HepG2 (cell line): ENCODE measurements at regions not wholly inside any gene's neighbourhood (a gene's known extent, or its start where the extent isn't known, plus 50 kb on each side); places are given as distances from the start of the nearest gene placed in this dataset.

Source experiments
- ATAC-seq: fragments of 200-7000 bp; cut with Tn5 transposase; 3 replicates; pipeline ENCODE4 v1.9.1; 2020; ENCODE audit warnings: mild to moderate bottlenecking, moderate library complexity
- BruUV-seq: library from RNA; stranded (reverse); fragments of 400-500 nt; replicated peaks from 2 replicates; lab custom pipeline; 2021; lab: Mats Ljungman, UMichigan
- CTCF ChIA-PET: fragments of 300-600 bp; formaldehyde crosslinking; extraction: SDS; loops from one replicate; lab custom pipeline; 2021; ENCODE audit warnings: low total read pairs, inconsistent platforms, low intra/inter-chr PET ratio; lab: Yijun Ruan, JAX
- POLR2A ChIA-PET: fragments of 350-600 bp; sonication (Branson Sonifier 250); formaldehyde crosslinking; loops from one replicate; lab custom pipeline; 2020; ENCODE audit warnings: antibody characterized with exemption, inconsistent platforms; lab: Yijun Ruan, JAX
- DNase-seq: peaks from one replicate; pipeline ENCODE4 v3.0.0-alpha.2; 2015; ENCODE audit warnings: low spot score
- FAIRE-seq: peaks from 3 replicates; lab custom pipeline; 2011; peaks lifted over from hg19 to GRCh38; lab: Jason Lieb, UNC
- H2AFZ ChIP-seq: one replicate; pipeline ENCODE4 v1.6.1; 2011; ENCODE audit warnings: low read length, inconsistent platforms
- H3K27ac ChIP-seq: fragments of 300-600 bp; 3 replicates; pipeline ENCODE4 v1.8.0; 2011; ENCODE audit warnings: mixed run types, mild to moderate bottlenecking, mixed read lengths, low read length, inconsistent platforms; ENCODE audit not compliant: insufficient read depth; ENCODE audit errors: extremely low read length
- H3K27me3 ChIP-seq, 2 experiments: fragments of 200-600 bp in 1 of 2; 2 replicates in 1 of 2; 3 replicates in 1 of 2; pipeline versions ENCODE4 v1.6.0 to v1.8.0; 2011; ENCODE audit warnings: low read length in 2 of 2, mild to moderate bottlenecking in 2 of 2, moderate library complexity in 2 of 2, inconsistent platforms in 1 of 2; ENCODE audit not compliant: insufficient read depth in 2 of 2, control insufficient read depth in 1 of 2
- H3K36me3 ChIP-seq, 2 experiments: fragments of 200-600 bp in 1 of 2; replicated peaks in 1 of 2; 2 replicates in 1 of 2; 3 replicates in 1 of 2; pipeline versions ENCODE4 v1.5.1 to v1.8.0; 2011; ENCODE audit warnings: low read length in 2 of 2, inconsistent platforms in 1 of 2; ENCODE audit not compliant: insufficient read depth in 2 of 2, control insufficient read depth in 1 of 2
- H3K4me1 ChIP-seq: 2 replicates; pipeline ENCODE4 v1.5.1; 2012; ENCODE audit warnings: low read length, inconsistent platforms; ENCODE audit not compliant: insufficient read depth
- H3K4me2 ChIP-seq: 2 replicates; pipeline ENCODE4 v1.6.0; 2011; ENCODE audit warnings: low read depth, low read length, inconsistent platforms
- H3K4me3 ChIP-seq, 3 experiments: fragments of 200-600 bp in 1 of 3; sonication (generic), shearing (Covaris generic) in 1 of 3; replicated peaks in 1 of 3; 2 replicates each; pipeline ENCODE4 v1.5.1; 2011 to 2016; ENCODE audit warnings: low read length in 3 of 3, inconsistent platforms in 2 of 3, low read depth in 2 of 3, mild to moderate bottlenecking in 2 of 3, control low read depth in 1 of 3, mixed read lengths in 1 of 3; ENCODE audit not compliant: insufficient read depth in 1 of 3
- H3K79me2 ChIP-seq: one replicate; pipeline ENCODE4 v1.6.1; 2011; ENCODE audit warnings: low read length, inconsistent platforms; ENCODE audit not compliant: insufficient read depth
- H3K9ac ChIP-seq: 2 replicates; pipeline ENCODE4 v1.6.0; 2011; ENCODE audit warnings: mild to moderate bottlenecking, low read depth, low read length, inconsistent platforms; ENCODE audit not compliant: insufficient read depth
- H3K9me3 ChIP-seq: 2 replicates; pipeline ENCODE4 v1.5.1; 2012; ENCODE audit warnings: mild to moderate bottlenecking, low read length
- H4K20me1 ChIP-seq: 2 replicates; pipeline ENCODE4 v1.6.0; 2011; ENCODE audit warnings: inconsistent platforms, mild to moderate bottlenecking, low read length, moderate library complexity; ENCODE audit not compliant: insufficient read depth
- ARHGAP35 ChIP-seq: sonication (generic); formaldehyde crosslinking; IDR thresholded peaks from 2 replicates; pipeline ENCODE4 v1.9.0; 2022; ENCODE audit warnings: mild to moderate bottlenecking, inconsistent platforms, moderate library complexity, missing genetic modification reagents, borderline replicate concordance
- RARA ChIP-seq: IDR thresholded peaks from 2 replicates; pipeline ENCODE4 v1.6.1; 2016; ENCODE audit warnings: missing genetic modification reagents, missing compliant biosample characterization
- ZBTB34 ChIP-seq: sonication (generic); formaldehyde crosslinking; IDR thresholded peaks from 2 replicates; pipeline ENCODE4 v1.8.0; 2022; ENCODE audit warnings: mild to moderate bottlenecking, missing genetic modification reagents
- ZSCAN21 ChIP-seq: sonication (generic); formaldehyde crosslinking; IDR thresholded peaks from 2 replicates; pipeline ENCODE4 v1.8.0; 2022; ENCODE audit warnings: mild to moderate bottlenecking, missing genetic modification reagents, moderate library complexity, borderline replicate concordance
- WGBS: methylation state at CpG from one replicate; pipeline ENCODE4 v1.1.6; 2017; ENCODE audit warnings: low lambda C conversion rate; 5-methylcytosine and 5-hydroxymethylcytosine counted together
- in situ Hi-C: cut with HindIII; loops from 2 replicates; pipeline ENCODE4 v1.10.0; 2017; ENCODE audit warnings: low pct_unique_long_range_greater_than_20kb; ENCODE audit not compliant: extremely low pct_ligation_motif_present
- intact Hi-C: fragments of 100-400 bp; cut with micrococcal nuclease; formaldehyde crosslinking; loops from one replicate; pipeline ENCODE4 v1.10.0; 2022; ENCODE audit not compliant: unreplicated experiment
- TF ChIP-seq, protein P1 (sequence below): sonication (generic); formaldehyde crosslinking; IDR thresholded peaks from 2 replicates; pipeline ENCODE4 v1.8.0; 2022; ENCODE audit warnings: mild to moderate bottlenecking, missing genetic modification reagents, borderline replicate concordance
- TF ChIP-seq, protein P2 (sequence below): sonication (generic); formaldehyde crosslinking; IDR thresholded peaks from 2 replicates; pipeline ENCODE4 v1.9.0; 2021; ENCODE audit warnings: missing genetic modification reagents, borderline replicate concordance

- no peaks in the 10 kb centered on the region for H3K79me2 ChIP-seq
- ATAC-seq (no peak), FAIRE-seq (no peak), DNase-seq (no peak)
- no TSS peak for BruUV-seq
- no peaks in the 10 kb centered on the region for H4K20me1 ChIP-seq
- H3K36me3 ChIP-seq = no peaks in the 10 kb centered on the region
- H3K4me1 ChIP-seq = no peaks in the 10 kb centered on the region
- CTCF ChIA-PET = no interaction called here
- H3K4me3 ChIP-seq = no peak overlapping the region
- H2AFZ ChIP-seq = no peak overlapping the region
- H3K27me3 ChIP-seq = peaks cover 1 to 10% of the 10 kb centered on the region in 2 experiments; a peak in 3 of 5 replicates
- H3K4me2 ChIP-seq = no peak overlapping the region
- H3K9me3 ChIP-seq = no peaks in the 10 kb centered on the region
- H3K27ac ChIP-seq = no peak overlapping the region
- intact Hi-C loops = no loop called here
- TF ChIP-seq, protein P1, sequence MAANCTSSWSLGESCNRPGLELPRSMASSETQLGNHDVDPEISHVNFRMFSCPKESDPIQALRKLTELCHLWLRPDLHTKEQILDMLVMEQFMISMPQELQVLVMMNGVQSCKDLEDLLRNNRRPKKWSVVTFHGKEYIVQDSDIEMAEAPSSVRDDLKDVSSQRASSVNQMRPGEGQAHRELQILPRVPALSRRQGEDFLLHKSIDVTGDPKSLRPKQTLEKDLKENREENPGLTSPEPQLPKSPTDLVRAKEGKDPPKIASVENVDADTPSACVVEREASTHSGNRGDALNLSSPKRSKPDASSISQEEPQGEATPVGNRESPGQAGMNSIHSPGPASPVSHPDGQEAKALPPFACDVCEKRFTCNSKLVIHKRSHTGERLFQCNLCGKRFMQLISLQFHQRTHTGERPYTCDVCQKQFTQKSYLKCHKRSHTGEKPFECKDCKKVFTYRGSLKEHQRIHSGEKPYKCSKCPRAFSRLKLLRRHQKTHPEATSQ (CRISPR knock-in tag) = no peak
- TF ChIP-seq ZSCAN21 (CRISPR knock-in tag) = no peak
- TF ChIP-seq, protein P2, sequence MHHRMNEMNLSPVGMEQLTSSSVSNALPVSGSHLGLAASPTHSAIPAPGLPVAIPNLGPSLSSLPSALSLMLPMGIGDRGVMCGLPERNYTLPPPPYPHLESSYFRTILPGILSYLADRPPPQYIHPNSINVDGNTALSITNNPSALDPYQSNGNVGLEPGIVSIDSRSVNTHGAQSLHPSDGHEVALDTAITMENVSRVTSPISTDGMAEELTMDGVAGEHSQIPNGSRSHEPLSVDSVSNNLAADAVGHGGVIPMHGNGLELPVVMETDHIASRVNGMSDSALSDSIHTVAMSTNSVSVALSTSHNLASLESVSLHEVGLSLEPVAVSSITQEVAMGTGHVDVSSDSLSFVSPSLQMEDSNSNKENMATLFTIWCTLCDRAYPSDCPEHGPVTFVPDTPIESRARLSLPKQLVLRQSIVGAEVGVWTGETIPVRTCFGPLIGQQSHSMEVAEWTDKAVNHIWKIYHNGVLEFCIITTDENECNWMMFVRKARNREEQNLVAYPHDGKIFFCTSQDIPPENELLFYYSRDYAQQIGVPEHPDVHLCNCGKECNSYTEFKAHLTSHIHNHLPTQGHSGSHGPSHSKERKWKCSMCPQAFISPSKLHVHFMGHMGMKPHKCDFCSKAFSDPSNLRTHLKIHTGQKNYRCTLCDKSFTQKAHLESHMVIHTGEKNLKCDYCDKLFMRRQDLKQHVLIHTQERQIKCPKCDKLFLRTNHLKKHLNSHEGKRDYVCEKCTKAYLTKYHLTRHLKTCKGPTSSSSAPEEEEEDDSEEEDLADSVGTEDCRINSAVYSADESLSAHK (CRISPR knock-in tag) = no peak
- TF ChIP-seq ZBTB34 (CRISPR knock-in tag) = no peak
- TF ChIP-seq ARHGAP35 = no peak
- TF ChIP-seq RARA (CRISPR knock-in tag) = no peak
- TF ChIP-seq, all 625 proteins: peak for 0
- POLR2A ChIA-PET = no interaction called here
- 16% methylated on average over 10 of the region's 12 CpGs for WGBS
- in situ Hi-C loops = no loop called here
- no peak overlapping the region for H3K9ac ChIP-seq
Observed at GRCh38 chr11:130533113-130533798, 84.8 kb downstream of the ADAMTS15 start.
